ENCODE measurements at regions not wholly inside any gene's neighbourhood (a gene's known extent, or its start where the extent isn't known, plus 50 kb on each side); places are given as distances from the start of the nearest gene placed in this dataset.
"Not testable (repeated sequence)": the region's sequence is repeated elsewhere in the genome, so short reads cannot be mapped to it uniquely, and the experiment has no call there.

- H3K27ac ChIP-seq (replicated peaks); H3K4me3 ChIP-seq (replicated peaks; ENCODE audit: insufficient read depth, low read length); DNase-seq (ENCODE audit: low read depth in 1 of 2, low spot score in 1 of 2); H3K27me3 ChIP-seq (ENCODE audit: insufficient read depth, poor library complexity, severe bottlenecking): not testable (repeated sequence)
These were observed 403.8 kb downstream of the TBC1D32 start for GRCh38 chr6:120930500-120930899.

- H3K27ac ChIP-seq (replicated peaks): no peak overlapping the region
- H3K4me3 ChIP-seq (replicated peaks; ENCODE audit: insufficient read depth, low read length): no peak overlapping the region
- DNase-seq (ENCODE audit: low read depth in 1 of 2, low spot score in 1 of 2): no peak
- no peaks in the 10 kb centered on the region for H3K27me3 ChIP-seq (ENCODE audit: insufficient read depth, poor library complexity, severe bottlenecking)
- TF ChIP-seq POLR2AphosphoS5 (IDR thresholded peaks at IDR 0.05; ENCODE audit: low read depth) (no peak), SPI1 (IDR thresholded peaks at IDR 0.05; ENCODE audit: borderline replicate concordance, low read depth) (no peak), REST (IDR thresholded peaks at IDR 0.05; ENCODE audit: insufficient replicate concordance, low read depth) (no peak)
These were observed 410.1 kb downstream of the TBC1D32 start for GRCh38 chr6:120924214-120924613.

GRCh38 chr6:120918137-120918536, 416.1 kb downstream of the TBC1D32 start:
- H3K27me3 ChIP-seq (ENCODE audit: insufficient read depth, poor library complexity, severe bottlenecking): no peaks in the 10 kb centered on the region
- no peak overlapping the region for H3K27ac ChIP-seq (replicated peaks)
- no peak overlapping the region for H3K4me3 ChIP-seq (replicated peaks; ENCODE audit: insufficient read depth, low read length)
- TF ChIP-seq REST (IDR thresholded peaks at IDR 0.05; ENCODE audit: insufficient replicate concordance, low read depth) (no peak), CTCF (IDR thresholded peaks at IDR 0.05; ENCODE audit: insufficient read depth, low read length) (no peak), GABPA (IDR thresholded peaks at IDR 0.05; ENCODE audit: low read depth) (no peak), SPI1 (IDR thresholded peaks at IDR 0.05; ENCODE audit: borderline replicate concordance, low read depth) (no peak), POLR2AphosphoS5 (IDR thresholded peaks at IDR 0.05; ENCODE audit: low read depth) (no peak)
- DNase-seq (ENCODE audit: low read depth in 1 of 2, low spot score in 1 of 2): no peak

GRCh38 chr6:120916844-120917243, 417.4 kb downstream of the TBC1D32 start:
- no peak for DNase-seq (ENCODE audit: low read depth in 1 of 2, low spot score in 1 of 2)
- TF ChIP-seq GABPA (IDR thresholded peaks at IDR 0.05; ENCODE audit: low read depth) (no peak), SPI1 (IDR thresholded peaks at IDR 0.05; ENCODE audit: borderline replicate concordance, low read depth) (no peak), CTCF (IDR thresholded peaks at IDR 0.05; ENCODE audit: insufficient read depth, low read length) (no peak), REST (IDR thresholded peaks at IDR 0.05; ENCODE audit: insufficient replicate concordance, low read depth) (no peak), POLR2AphosphoS5 (IDR thresholded peaks at IDR 0.05; ENCODE audit: low read depth) (no peak)
- no peak overlapping the region for H3K27ac ChIP-seq (replicated peaks)
- no peaks in the 10 kb centered on the region for H3K27me3 ChIP-seq (ENCODE audit: insufficient read depth, poor library complexity, severe bottlenecking)
- H3K4me3 ChIP-seq (replicated peaks; ENCODE audit: insufficient read depth, low read length): no peak overlapping the region

Measured in HL-60 (cell line).